ENCODE measurements at regions not wholly inside any gene's neighbourhood (a gene's known extent, or its start where the extent isn't known, plus 50 kb on each side); places are given as distances from the start of the nearest gene placed in this dataset.
"Not testable (repeated sequence)": the region's sequence is repeated elsewhere in the genome, so short reads cannot be mapped to it uniquely, and the experiment has no call there.

DNA sequence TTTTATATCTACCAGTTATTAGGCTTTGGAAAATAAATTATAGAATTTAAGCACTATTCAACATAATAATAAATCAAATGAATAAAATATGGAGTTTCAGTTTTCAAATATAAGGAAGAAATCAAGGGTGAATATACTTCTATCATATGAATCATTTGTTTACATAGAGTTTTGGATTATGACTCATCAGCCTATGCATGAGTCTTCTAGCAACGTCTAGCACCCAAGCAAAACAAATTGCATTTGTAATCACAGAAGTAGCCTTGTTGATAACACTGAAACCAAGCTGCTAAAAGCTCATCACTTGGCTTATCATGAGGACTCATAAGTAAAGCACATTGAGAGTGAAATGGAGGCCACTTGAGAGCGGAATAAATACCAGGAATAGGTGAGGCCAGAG, 434.6 kb downstream of the PCDH11X start:
- H3K27me3 ChIP-seq (ENCODE audit: control insufficient read depth in 2 of 2, insufficient read depth in 2 of 2, low read length in 2 of 2) = no peaks in the 10 kb centered on the region
- no peaks in the 10 kb centered on the region for H3K4me1 Mint-ChIP-seq
- H3K79me2 ChIP-seq (ENCODE audit: insufficient read depth, low read length) = no peaks in the 10 kb centered on the region
- no peak overlapping the region for H3K4me2 ChIP-seq (replicated peaks; ENCODE audit: extremely low read depth, low read length, poor library complexity, severe bottlenecking)
- H3K4me3 ChIP-seq (replicated peaks in 1 of 3; ENCODE audit: low read depth in 2 of 3, low read length in 3 of 3) = no peak overlapping the region
- TF ChIP-seq, protein P1, sequence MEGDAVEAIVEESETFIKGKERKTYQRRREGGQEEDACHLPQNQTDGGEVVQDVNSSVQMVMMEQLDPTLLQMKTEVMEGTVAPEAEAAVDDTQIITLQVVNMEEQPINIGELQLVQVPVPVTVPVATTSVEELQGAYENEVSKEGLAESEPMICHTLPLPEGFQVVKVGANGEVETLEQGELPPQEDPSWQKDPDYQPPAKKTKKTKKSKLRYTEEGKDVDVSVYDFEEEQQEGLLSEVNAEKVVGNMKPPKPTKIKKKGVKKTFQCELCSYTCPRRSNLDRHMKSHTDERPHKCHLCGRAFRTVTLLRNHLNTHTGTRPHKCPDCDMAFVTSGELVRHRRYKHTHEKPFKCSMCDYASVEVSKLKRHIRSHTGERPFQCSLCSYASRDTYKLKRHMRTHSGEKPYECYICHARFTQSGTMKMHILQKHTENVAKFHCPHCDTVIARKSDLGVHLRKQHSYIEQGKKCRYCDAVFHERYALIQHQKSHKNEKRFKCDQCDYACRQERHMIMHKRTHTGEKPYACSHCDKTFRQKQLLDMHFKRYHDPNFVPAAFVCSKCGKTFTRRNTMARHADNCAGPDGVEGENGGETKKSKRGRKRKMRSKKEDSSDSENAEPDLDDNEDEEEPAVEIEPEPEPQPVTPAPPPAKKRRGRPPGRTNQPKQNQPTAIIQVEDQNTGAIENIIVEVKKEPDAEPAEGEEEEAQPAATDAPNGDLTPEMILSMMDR (IDR thresholded peaks at IDR 0.05) = no peak
- intact Hi-C loops (cut with micrococcal nuclease) = no loop called here
- no peak overlapping the region for H3K27ac ChIP-seq (ENCODE audit: low read depth in 1 of 2, low read length in 2 of 2)
- H3K36me3 ChIP-seq (replicated peaks in 1 of 2; ENCODE audit: control insufficient read depth in 1 of 2, insufficient read depth in 2 of 2, low read length in 2 of 2) = no peaks in the 10 kb centered on the region
- peaks cover 0 to 4% of the 10 kb centered on the region in 2 donors for H3K9me3 ChIP-seq (replicated peaks in 1 of 2; ENCODE audit: control insufficient read depth in 1 of 2, insufficient read depth in 1 of 2, low read length in 2 of 2)
- peaks cover 0 to 16% (median 2%) of the 10 kb centered on the region in 7 donors for H3K9me3 Mint-ChIP-seq
- H2AFZ ChIP-seq (ENCODE audit: insufficient read depth, low read depth, low read length, poor library complexity, severe bottlenecking) = no peak overlapping the region
- no peaks in the 10 kb centered on the region for H4K20me1 ChIP-seq (ENCODE audit: insufficient read depth, low read length)
- no peak for DNase-seq
- H3K4me1 ChIP-seq (ENCODE audit: control insufficient read depth in 1 of 2, insufficient read depth in 2 of 2, low read length in 2 of 2) = no peaks in the 10 kb centered on the region
- H3K27ac Mint-ChIP-seq = no peak overlapping the region
- H3K36me3 Mint-ChIP-seq = no peaks in the 10 kb centered on the region
- 100% methylated on average over 1 of the region's 2 CpGs for WGBS (ENCODE audit: insufficient coverage)
- no peaks in the 10 kb centered on the region for H3K27me3 Mint-ChIP-seq (ENCODE audit: low read depth in 3 of 3)
- no peak overlapping the region for H3K9ac ChIP-seq (ENCODE audit: insufficient read depth, low read length, poor library complexity, severe bottlenecking)
- no peak overlapping the region for H3K4me3 Mint-ChIP-seq

DNA sequence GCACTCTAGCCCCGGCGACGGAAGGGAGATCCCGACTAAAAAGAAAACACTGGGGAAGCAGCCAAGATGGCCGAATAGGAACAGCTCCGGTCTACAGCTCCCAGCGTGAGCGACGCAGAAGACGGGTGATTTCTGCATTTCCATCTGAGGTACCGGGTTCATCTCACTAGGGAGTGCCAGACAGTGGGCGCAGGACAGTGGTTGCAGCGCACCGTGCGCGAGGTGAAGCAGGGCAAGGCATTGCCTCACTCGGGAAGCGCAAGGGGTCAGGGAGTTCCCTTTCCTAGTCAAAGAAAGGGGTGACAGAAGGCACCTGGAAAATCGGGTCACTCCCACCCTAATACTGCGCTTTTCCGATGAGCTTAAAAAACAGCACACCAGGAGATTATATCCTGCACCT, 435.8 kb downstream of the PCDH11X start:
- H3K27ac Mint-ChIP-seq; H3K9me3 ChIP-seq (replicated peaks in 1 of 2; ENCODE audit: control insufficient read depth in 1 of 2, insufficient read depth in 1 of 2, low read length in 2 of 2); intact Hi-C loops (cut with micrococcal nuclease); H4K20me1 ChIP-seq (ENCODE audit: insufficient read depth, low read length); H3K27me3 Mint-ChIP-seq (ENCODE audit: low read depth in 3 of 3); H3K27ac ChIP-seq (ENCODE audit: low read depth in 1 of 2, low read length in 2 of 2); DNase-seq; H3K9ac ChIP-seq (ENCODE audit: insufficient read depth, low read length, poor library complexity, severe bottlenecking); H3K36me3 ChIP-seq (replicated peaks in 1 of 2; ENCODE audit: control insufficient read depth in 1 of 2, insufficient read depth in 2 of 2, low read length in 2 of 2); H2AFZ ChIP-seq (ENCODE audit: insufficient read depth, low read depth, low read length, poor library complexity, severe bottlenecking); H3K36me3 Mint-ChIP-seq; H3K4me3 Mint-ChIP-seq; H3K4me2 ChIP-seq (replicated peaks; ENCODE audit: extremely low read depth, low read length, poor library complexity, severe bottlenecking); H3K79me2 ChIP-seq (ENCODE audit: insufficient read depth, low read length); H3K4me1 ChIP-seq (ENCODE audit: control insufficient read depth in 1 of 2, insufficient read depth in 2 of 2, low read length in 2 of 2); H3K27me3 ChIP-seq (ENCODE audit: control insufficient read depth in 2 of 2, insufficient read depth in 2 of 2, low read length in 2 of 2); H3K4me1 Mint-ChIP-seq; H3K4me3 ChIP-seq (replicated peaks in 1 of 3; ENCODE audit: low read depth in 2 of 3, low read length in 3 of 3): not testable (repeated sequence)
- H3K9me3 Mint-ChIP-seq = peaks cover 0 to 11% (median 2%) of the 10 kb centered on the region in 7 donors
- no CpG with 5 or more reads among the region's 21 CpGs for WGBS (ENCODE audit: insufficient coverage)

Measured in CD14-positive monocyte (primary cell).